HepG2 (cell line): ENCODE measurements at regions not wholly inside any gene's neighbourhood (a gene's known extent, or its start where the extent isn't known, plus 50 kb on each side); places are given as distances from the start of the nearest gene placed in this dataset.

Experiments used
- ATAC-seq: fragments of 200-7000 bp; cut with Tn5 transposase; 3 replicates; pipeline ENCODE4 v1.9.1; 2020; ENCODE audit warnings: mild to moderate bottlenecking, moderate library complexity
- BruUV-seq: library from RNA; stranded (reverse); fragments of 400-500 nt; replicated peaks from 2 replicates; lab custom pipeline; 2021; lab: Mats Ljungman, UMichigan
- CTCF ChIA-PET: fragments of 300-600 bp; formaldehyde crosslinking; extraction: SDS; loops from one replicate; lab custom pipeline; 2021; ENCODE audit warnings: low total read pairs, inconsistent platforms, low intra/inter-chr PET ratio; lab: Yijun Ruan, JAX
- POLR2A ChIA-PET: fragments of 350-600 bp; sonication (Branson Sonifier 250); formaldehyde crosslinking; loops from one replicate; lab custom pipeline; 2020; ENCODE audit warnings: antibody characterized with exemption, inconsistent platforms; lab: Yijun Ruan, JAX
- DNase-seq: peaks from one replicate; pipeline ENCODE4 v3.0.0-alpha.2; 2015; ENCODE audit warnings: low spot score
- FAIRE-seq: peaks from 3 replicates; lab custom pipeline; 2011; peaks lifted over from hg19 to GRCh38; lab: Jason Lieb, UNC
- H2AFZ ChIP-seq: one replicate; pipeline ENCODE4 v1.6.1; 2011; ENCODE audit warnings: low read length, inconsistent platforms
- H3K27ac ChIP-seq: fragments of 300-600 bp; 3 replicates; pipeline ENCODE4 v1.8.0; 2011; ENCODE audit warnings: mixed run types, mild to moderate bottlenecking, mixed read lengths, low read length, inconsistent platforms; ENCODE audit not compliant: insufficient read depth; ENCODE audit errors: extremely low read length
- H3K27me3 ChIP-seq, 2 experiments: fragments of 200-600 bp in 1 of 2; 2 replicates in 1 of 2; 3 replicates in 1 of 2; pipeline versions ENCODE4 v1.6.0 to v1.8.0; 2011; ENCODE audit warnings: low read length in 2 of 2, mild to moderate bottlenecking in 2 of 2, moderate library complexity in 2 of 2, inconsistent platforms in 1 of 2; ENCODE audit not compliant: insufficient read depth in 2 of 2, control insufficient read depth in 1 of 2
- H3K36me3 ChIP-seq, 2 experiments: fragments of 200-600 bp in 1 of 2; replicated peaks in 1 of 2; 2 replicates in 1 of 2; 3 replicates in 1 of 2; pipeline versions ENCODE4 v1.5.1 to v1.8.0; 2011; ENCODE audit warnings: low read length in 2 of 2, inconsistent platforms in 1 of 2; ENCODE audit not compliant: insufficient read depth in 2 of 2, control insufficient read depth in 1 of 2
- H3K4me1 ChIP-seq: 2 replicates; pipeline ENCODE4 v1.5.1; 2012; ENCODE audit warnings: low read length, inconsistent platforms; ENCODE audit not compliant: insufficient read depth
- H3K4me2 ChIP-seq: 2 replicates; pipeline ENCODE4 v1.6.0; 2011; ENCODE audit warnings: low read depth, low read length, inconsistent platforms
- H3K4me3 ChIP-seq, 3 experiments: fragments of 200-600 bp in 1 of 3; sonication (generic), shearing (Covaris generic) in 1 of 3; replicated peaks in 1 of 3; 2 replicates each; pipeline ENCODE4 v1.5.1; 2011 to 2016; ENCODE audit warnings: low read length in 3 of 3, inconsistent platforms in 2 of 3, low read depth in 2 of 3, mild to moderate bottlenecking in 2 of 3, control low read depth in 1 of 3, mixed read lengths in 1 of 3; ENCODE audit not compliant: insufficient read depth in 1 of 3
- H3K79me2 ChIP-seq: one replicate; pipeline ENCODE4 v1.6.1; 2011; ENCODE audit warnings: low read length, inconsistent platforms; ENCODE audit not compliant: insufficient read depth
- H3K9ac ChIP-seq: 2 replicates; pipeline ENCODE4 v1.6.0; 2011; ENCODE audit warnings: mild to moderate bottlenecking, low read depth, low read length, inconsistent platforms; ENCODE audit not compliant: insufficient read depth
- H3K9me3 ChIP-seq: 2 replicates; pipeline ENCODE4 v1.5.1; 2012; ENCODE audit warnings: mild to moderate bottlenecking, low read length
- H4K20me1 ChIP-seq: 2 replicates; pipeline ENCODE4 v1.6.0; 2011; ENCODE audit warnings: inconsistent platforms, mild to moderate bottlenecking, low read length, moderate library complexity; ENCODE audit not compliant: insufficient read depth
- CBX2 ChIP-seq, 2 experiments: fragments of 200-600 bp in 1 of 2; sonication (generic); formaldehyde crosslinking in 1 of 2; IDR thresholded peaks; 2 replicates each; pipeline versions ENCODE4 v1.7.0 to v1.8.1; 2018 to 2022; ENCODE audit warnings: low read depth in 2 of 2, low read length in 1 of 2, mild to moderate bottlenecking in 1 of 2, missing genetic modification reagents in 1 of 2
- MAFK ChIP-seq, 2 experiments: IDR thresholded peaks in 1 of 2; conservative IDR thresholded peaks in 1 of 2; 2 replicates each; pipeline ENCODE4 v1.6.1; 2011; ENCODE audit warnings: improper control_type of control experiment in 2 of 2, low read length in 2 of 2
- RBFOX2 ChIP-seq: fragments of 200-400 bp; formaldehyde crosslinking; IDR thresholded peaks from 2 replicates; pipeline ENCODE4 v1.6.1; 2017; ENCODE audit warnings: low read depth, mild to moderate bottlenecking, low read length
- RFXAP ChIP-seq: sonication (generic); formaldehyde crosslinking; IDR thresholded peaks from 2 replicates; pipeline ENCODE4 v1.4.0; 2020; ENCODE audit warnings: missing genetic modification reagents, borderline replicate concordance
- ZFYVE20 ChIP-seq: sonication (generic); formaldehyde crosslinking; IDR thresholded peaks from 2 replicates; pipeline ENCODE4 v1.8.0; 2023; ENCODE audit warnings: low read depth, mild to moderate bottlenecking, moderate library complexity, missing genetic modification reagents, borderline replicate concordance
- ZMYM2 ChIP-seq: sonication (generic); formaldehyde crosslinking; IDR thresholded peaks from 2 replicates; pipeline ENCODE4 v1.8.0; 2022; ENCODE audit warnings: mild to moderate bottlenecking, missing genetic modification reagents
- ZNF839 ChIP-seq: sonication (generic); formaldehyde crosslinking; IDR thresholded peaks from 2 replicates; pipeline ENCODE4 v1.4.0; 2020; ENCODE audit warnings: missing genetic modification reagents, mild to moderate bottlenecking, borderline replicate concordance
- WGBS: methylation state at CpG from one replicate; pipeline ENCODE4 v1.1.6; 2017; ENCODE audit warnings: low lambda C conversion rate; 5-methylcytosine and 5-hydroxymethylcytosine counted together
- in situ Hi-C: cut with HindIII; loops from 2 replicates; pipeline ENCODE4 v1.10.0; 2017; ENCODE audit warnings: low pct_unique_long_range_greater_than_20kb; ENCODE audit not compliant: extremely low pct_ligation_motif_present
- intact Hi-C: fragments of 100-400 bp; cut with micrococcal nuclease; formaldehyde crosslinking; loops from one replicate; pipeline ENCODE4 v1.10.0; 2022; ENCODE audit not compliant: unreplicated experiment
- TF ChIP-seq, protein P1 (sequence below): sonication (generic); formaldehyde crosslinking; conservative IDR thresholded peaks from 2 replicates; pipeline ENCODE4 v1.8.1; 2023; ENCODE audit warnings: missing genetic modification reagents
- TF ChIP-seq, protein P2 (sequence below): sonication (generic); formaldehyde crosslinking; IDR thresholded peaks from 2 replicates; pipeline ENCODE4 v1.5.1; 2020; ENCODE audit warnings: mild to moderate bottlenecking, moderate library complexity, missing genetic modification reagents
- TF ChIP-seq, protein P3 (sequence below): sonication (generic); formaldehyde crosslinking; IDR thresholded peaks from 2 replicates; pipeline ENCODE4 v1.5.0; 2020; ENCODE audit warnings: mild to moderate bottlenecking, missing genetic modification reagents

DNA sequence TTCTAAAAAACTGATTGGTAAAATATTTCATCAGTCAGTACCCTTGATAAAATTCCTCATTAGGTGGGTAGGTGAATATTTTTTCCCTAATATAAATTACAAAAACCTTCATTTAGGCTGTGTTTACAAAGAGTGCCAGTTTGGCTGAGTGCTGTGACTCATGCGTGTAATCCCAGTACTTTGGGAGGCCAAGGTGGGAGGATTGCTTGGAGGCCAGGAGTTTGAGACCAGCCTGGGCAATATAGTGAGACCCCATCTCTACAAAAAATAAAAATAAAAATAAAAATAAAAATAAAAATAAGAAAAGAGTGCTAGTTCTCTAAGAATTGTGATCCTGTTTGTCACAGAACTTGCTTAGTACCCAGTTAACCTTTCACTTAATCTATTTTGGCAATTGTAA is 398.4 kb upstream of the RGS6 start (continued):
- TF ChIP-seq, protein P1, sequence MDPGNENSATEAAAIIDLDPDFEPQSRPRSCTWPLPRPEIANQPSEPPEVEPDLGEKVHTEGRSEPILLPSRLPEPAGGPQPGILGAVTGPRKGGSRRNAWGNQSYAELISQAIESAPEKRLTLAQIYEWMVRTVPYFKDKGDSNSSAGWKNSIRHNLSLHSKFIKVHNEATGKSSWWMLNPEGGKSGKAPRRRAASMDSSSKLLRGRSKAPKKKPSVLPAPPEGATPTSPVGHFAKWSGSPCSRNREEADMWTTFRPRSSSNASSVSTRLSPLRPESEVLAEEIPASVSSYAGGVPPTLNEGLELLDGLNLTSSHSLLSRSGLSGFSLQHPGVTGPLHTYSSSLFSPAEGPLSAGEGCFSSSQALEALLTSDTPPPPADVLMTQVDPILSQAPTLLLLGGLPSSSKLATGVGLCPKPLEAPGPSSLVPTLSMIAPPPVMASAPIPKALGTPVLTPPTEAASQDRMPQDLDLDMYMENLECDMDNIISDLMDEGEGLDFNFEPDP (CRISPR knock-in tag), result no peak
- no peak for TF ChIP-seq ZMYM2 (CRISPR knock-in tag)
- TF ChIP-seq CBX2 (IDR thresholded peaks at IDR 0.05; ENCODE audit: low read depth, low read length), result no peak
- TF ChIP-seq CBX2 (CRISPR knock-in tag; IDR thresholded peaks at IDR 0.05; ENCODE audit: low read depth), result no peak
- TF ChIP-seq, protein P2, sequence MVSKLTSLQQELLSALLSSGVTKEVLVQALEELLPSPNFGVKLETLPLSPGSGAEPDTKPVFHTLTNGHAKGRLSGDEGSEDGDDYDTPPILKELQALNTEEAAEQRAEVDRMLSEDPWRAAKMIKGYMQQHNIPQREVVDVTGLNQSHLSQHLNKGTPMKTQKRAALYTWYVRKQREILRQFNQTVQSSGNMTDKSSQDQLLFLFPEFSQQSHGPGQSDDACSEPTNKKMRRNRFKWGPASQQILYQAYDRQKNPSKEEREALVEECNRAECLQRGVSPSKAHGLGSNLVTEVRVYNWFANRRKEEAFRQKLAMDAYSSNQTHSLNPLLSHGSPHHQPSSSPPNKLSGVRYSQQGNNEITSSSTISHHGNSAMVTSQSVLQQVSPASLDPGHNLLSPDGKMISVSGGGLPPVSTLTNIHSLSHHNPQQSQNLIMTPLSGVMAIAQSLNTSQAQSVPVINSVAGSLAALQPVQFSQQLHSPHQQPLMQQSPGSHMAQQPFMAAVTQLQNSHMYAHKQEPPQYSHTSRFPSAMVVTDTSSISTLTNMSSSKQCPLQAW (CRISPR knock-in tag), result no peak
- no peak for TF ChIP-seq RFXAP (CRISPR knock-in tag)
- no peak for TF ChIP-seq ZNF839 (CRISPR knock-in tag)
- TF ChIP-seq RBFOX2, result no peak

DNA sequence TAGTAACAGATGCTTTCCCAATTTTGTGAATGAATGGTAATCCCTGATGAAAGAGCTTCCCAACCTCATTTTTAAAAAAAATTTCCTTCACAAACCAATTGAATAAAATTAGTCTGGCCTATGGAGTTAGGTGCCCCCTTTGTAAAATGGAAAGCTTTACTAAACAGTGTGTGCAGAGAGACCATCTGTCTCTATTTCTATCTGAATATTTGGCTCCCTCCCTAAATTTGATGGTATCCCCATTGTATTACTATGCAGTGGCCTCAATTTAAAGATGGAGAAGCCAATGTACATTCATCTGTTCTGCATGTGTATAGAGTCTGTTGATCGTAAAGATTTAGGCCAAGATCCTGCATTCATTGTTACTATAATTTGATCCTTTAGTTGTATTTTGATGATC is 397.7 kb upstream of the RGS6 start:
- CTCF ChIA-PET, result no interaction called here
- H3K27ac ChIP-seq, result no peak overlapping the region
- H3K4me2 ChIP-seq, result no peak overlapping the region

More for the DNA sequence above, 397.7 kb upstream of the RGS6 start:
- H2AFZ ChIP-seq, result no peak overlapping the region
- in situ Hi-C loops, result no loop called here
- H3K27me3 ChIP-seq, result no peaks in the 10 kb centered on the region
- BruUV-seq, result no TSS peak
- H3K36me3 ChIP-seq, result peaks cover 2% of the 10 kb centered on the region in 2 experiments; a peak in 1 of 5 replicates
- H3K4me1 ChIP-seq, result no peaks in the 10 kb centered on the region
- 100% methylated on average over 1 of the region's 1 CpG for WGBS
- POLR2A ChIA-PET, result no interaction called here
- no peak for DNase-seq
- no peak for FAIRE-seq
- H4K20me1 ChIP-seq, result no peaks in the 10 kb centered on the region
- no peak for TF ChIP-seq MAFK (conservative IDR thresholded peaks at IDR 0.05 in 1 of 2, IDR thresholded peaks at IDR 0.05 in 1 of 2; ENCODE audit: low read length in 2 of 2)
- TF ChIP-seq, protein P3, sequence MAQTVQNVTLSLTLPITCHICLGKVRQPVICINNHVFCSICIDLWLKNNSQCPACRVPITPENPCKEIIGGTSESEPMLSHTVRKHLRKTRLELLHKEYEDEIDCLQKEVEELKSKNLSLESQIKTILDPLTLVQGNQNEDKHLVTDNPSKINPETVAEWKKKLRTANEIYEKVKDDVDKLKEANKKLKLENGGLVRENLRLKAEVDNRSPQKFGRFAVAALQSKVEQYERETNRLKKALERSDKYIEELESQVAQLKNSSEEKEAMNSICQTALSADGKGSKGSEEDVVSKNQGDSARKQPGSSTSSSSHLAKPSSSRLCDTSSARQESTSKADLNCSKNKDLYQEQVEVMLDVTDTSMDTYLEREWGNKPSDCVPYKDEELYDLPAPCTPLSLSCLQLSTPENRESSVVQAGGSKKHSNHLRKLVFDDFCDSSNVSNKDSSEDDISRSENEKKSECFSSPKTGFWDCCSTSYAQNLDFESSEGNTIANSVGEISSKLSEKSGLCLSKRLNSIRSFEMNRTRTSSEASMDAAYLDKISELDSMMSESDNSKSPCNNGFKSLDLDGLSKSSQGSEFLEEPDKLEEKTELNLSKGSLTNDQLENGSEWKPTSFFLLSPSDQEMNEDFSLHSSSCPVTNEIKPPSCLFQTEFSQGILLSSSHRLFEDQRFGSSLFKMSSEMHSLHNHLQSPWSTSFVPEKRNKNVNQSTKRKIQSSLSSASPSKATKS (CRISPR knock-in tag), result no peak
- no peak for TF ChIP-seq ZFYVE20 (CRISPR knock-in tag)
- TF ChIP-seq, all 625 proteins: peak for 0
- no peak overlapping the region for H3K9ac ChIP-seq
- no peak overlapping the region for H3K4me3 ChIP-seq
- intact Hi-C loops, result no loop called here
- no peaks in the 10 kb centered on the region for H3K9me3 ChIP-seq
- H3K79me2 ChIP-seq, result no peaks in the 10 kb centered on the region
- no peak for ATAC-seq
